PC-3 (cell line): ENCODE measurements at regions not wholly inside any gene's neighbourhood (a gene's known extent, or its start where the extent isn't known, plus 50 kb on each side); places are given as distances from the start of the nearest gene placed in this dataset.

ENCODE experiments used
- ATAC-seq: fragments of 200-7000 bp; cut with Tn5 transposase; 2 replicates; pipeline ENCODE4 v1.9.1; 2020; ENCODE audit warnings: mild to moderate bottlenecking, moderate library complexity
- BruUV-seq: library from RNA; stranded (reverse); fragments of 400-500 nt; replicated peaks from 2 replicates; lab custom pipeline; 2021; lab: Mats Ljungman, UMichigan
- CTCF ChIA-PET: fragments of 300-600 bp; sonication (Branson Sonifier 250); formaldehyde crosslinking; loops from one replicate; lab custom pipeline; 2022; ENCODE audit warnings: antibody characterized with exemption; lab: Charles Lee
- POLR2A ChIA-PET: fragments of 300-600 bp; sonication (Branson Sonifier 250); formaldehyde crosslinking; loops from one replicate; lab custom pipeline; 2022; ENCODE audit warnings: antibody characterized with exemption; ENCODE audit not compliant: unreplicated experiment; lab: Charles Lee
- DNase-seq: peaks from one replicate; pipeline ENCODE4 v3.0.0-alpha.2; 2015
- H2AFZ ChIP-seq: fragments of 300-600 bp; sonication (generic); 2 replicates; pipeline ENCODE4 v1.6.0; 2016; ENCODE audit warnings: antibody characterized with exemption, low read length
- H3F3A ChIP-seq: fragments of 300-600 bp; sonication (generic); one replicate; pipeline ENCODE4 v1.6.0; 2017; ENCODE audit warnings: antibody characterized with exemption, low read length, control low read depth, mild to moderate bottlenecking; ENCODE audit not compliant: unreplicated experiment
- H3K27ac ChIP-seq: fragments of 300-600 bp; sonication (generic); 2 replicates; pipeline ENCODE4 v1.5.1; 2016; ENCODE audit warnings: mild to moderate bottlenecking, low read length
- H3K27me3 ChIP-seq: fragments of 300-600 bp; sonication (generic); 2 replicates; pipeline ENCODE4 v1.6.1; 2016; ENCODE audit warnings: low read length, mixed read lengths
- H3K36me3 ChIP-seq: fragments of 300-600 bp; sonication (generic); 2 replicates; pipeline ENCODE4 v1.6.1; 2016; ENCODE audit warnings: low read depth, mixed run types, low read length, mixed read lengths
- H3K4me1 ChIP-seq: fragments of 300-600 bp; sonication (generic); 2 replicates; pipeline ENCODE4 v1.5.1; 2016; ENCODE audit warnings: low read length; ENCODE audit not compliant: insufficient read depth
- H3K4me2 ChIP-seq: fragments of 300-600 bp; sonication (generic); 2 replicates; pipeline ENCODE4 v1.6.0; 2016; ENCODE audit warnings: low read length
- H3K4me3 ChIP-seq: fragments of 300-600 bp; sonication (generic); 2 replicates; pipeline ENCODE4 v1.5.1; 2016; ENCODE audit warnings: mild to moderate bottlenecking, low read length, mixed read lengths
- H3K79me2 ChIP-seq: fragments of 300-600 bp; sonication (generic); 2 replicates; pipeline ENCODE4 v1.6.1; 2017; ENCODE audit warnings: low read length, mixed read lengths
- H3K9ac ChIP-seq: fragments of 300-600 bp; sonication (generic); 2 replicates; pipeline ENCODE4 v1.6.0; 2016; ENCODE audit warnings: mild to moderate bottlenecking, low read length
- H3K9me2 ChIP-seq: fragments of 300-600 bp; sonication (generic); replicated peaks from 2 replicates; pipeline ENCODE4 v1.6.1; 2016; ENCODE audit warnings: mixed run types, low read length, mixed read lengths
- H3K9me3 ChIP-seq: fragments of 300-600 bp; sonication (generic); 2 replicates; pipeline ENCODE4 v1.6.1; 2016; ENCODE audit warnings: low read length, mixed read lengths
- H4K20me1 ChIP-seq: fragments of 300-600 bp; sonication (generic); 2 replicates; pipeline ENCODE4 v1.6.1; 2016; ENCODE audit warnings: low read length, mixed read lengths
- EZH2 ChIP-seq: fragments of 300-600 bp; sonication (generic); IDR thresholded peaks from one replicate; pipeline ENCODE4 v1.6.1; 2017; ENCODE audit warnings: antibody characterized with exemption, mild to moderate bottlenecking, low read length; ENCODE audit not compliant: unreplicated experiment
- EZH2phosphoT487 ChIP-seq: fragments of 300-600 bp; sonication (generic); IDR thresholded peaks from 2 replicates; pipeline ENCODE4 v1.6.1; 2018; ENCODE audit warnings: mild to moderate bottlenecking, antibody characterized with exemption, low read length, borderline replicate concordance
- intact Hi-C: fragments of 100-400 bp; cut with micrococcal nuclease; formaldehyde crosslinking; loops from 2 replicates; pipeline ENCODE4 v1.9.0; 2023
- TF ChIP-seq, protein P1 (sequence below): fragments of 300-600 bp; sonication (generic); conservative IDR thresholded peaks from 2 replicates; pipeline ENCODE4 v1.5.1; 2017; ENCODE audit warnings: antibody characterized with exemption, low read depth, mild to moderate bottlenecking, low read length

DNA sequence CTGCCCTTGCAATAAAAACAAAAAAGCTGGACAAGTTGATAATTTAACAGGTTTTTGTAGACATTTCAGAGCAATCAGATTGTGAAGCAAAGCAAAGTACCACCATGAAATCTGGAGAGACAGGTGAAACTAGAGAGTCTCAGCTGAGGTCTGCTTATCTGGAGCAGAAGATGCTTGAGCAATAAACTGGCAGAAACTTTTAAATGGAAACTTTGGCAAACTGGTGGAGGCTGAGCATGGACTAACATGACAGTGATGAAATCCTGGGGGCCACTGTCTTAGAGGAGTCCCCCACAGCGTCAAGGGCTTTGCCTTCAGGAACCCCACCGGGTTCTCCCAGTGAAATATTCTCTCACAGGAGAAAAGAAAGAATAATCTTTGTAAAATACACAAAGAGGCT is 416.3 kb upstream of the B3GALT2 start:
- no peak overlapping the region for H3K4me3 ChIP-seq
- H2AFZ ChIP-seq: no peak overlapping the region
- ChIA-PET POLR2A (no interaction called here), CTCF (no interaction called here)
- no peaks in the 10 kb centered on the region for H3K36me3 ChIP-seq
- intact Hi-C loops: loop anchor here (10.0 kb wide), 1 partner anchor 418 kb away; the partner anchor contains the start of gene B3GALT2
- no peaks in the 10 kb centered on the region for H3K79me2 ChIP-seq
- H3K4me2 ChIP-seq: no peak overlapping the region
- H4K20me1 ChIP-seq: no peaks in the 10 kb centered on the region
- H3K27me3 ChIP-seq: no peaks in the 10 kb centered on the region
- no peak for TF ChIP-seq EZH2
- TF ChIP-seq, protein P1, sequence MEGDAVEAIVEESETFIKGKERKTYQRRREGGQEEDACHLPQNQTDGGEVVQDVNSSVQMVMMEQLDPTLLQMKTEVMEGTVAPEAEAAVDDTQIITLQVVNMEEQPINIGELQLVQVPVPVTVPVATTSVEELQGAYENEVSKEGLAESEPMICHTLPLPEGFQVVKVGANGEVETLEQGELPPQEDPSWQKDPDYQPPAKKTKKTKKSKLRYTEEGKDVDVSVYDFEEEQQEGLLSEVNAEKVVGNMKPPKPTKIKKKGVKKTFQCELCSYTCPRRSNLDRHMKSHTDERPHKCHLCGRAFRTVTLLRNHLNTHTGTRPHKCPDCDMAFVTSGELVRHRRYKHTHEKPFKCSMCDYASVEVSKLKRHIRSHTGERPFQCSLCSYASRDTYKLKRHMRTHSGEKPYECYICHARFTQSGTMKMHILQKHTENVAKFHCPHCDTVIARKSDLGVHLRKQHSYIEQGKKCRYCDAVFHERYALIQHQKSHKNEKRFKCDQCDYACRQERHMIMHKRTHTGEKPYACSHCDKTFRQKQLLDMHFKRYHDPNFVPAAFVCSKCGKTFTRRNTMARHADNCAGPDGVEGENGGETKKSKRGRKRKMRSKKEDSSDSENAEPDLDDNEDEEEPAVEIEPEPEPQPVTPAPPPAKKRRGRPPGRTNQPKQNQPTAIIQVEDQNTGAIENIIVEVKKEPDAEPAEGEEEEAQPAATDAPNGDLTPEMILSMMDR: no peak
- no peak for TF ChIP-seq EZH2phosphoT487
- ATAC-seq: no peak
- H3K27ac ChIP-seq: no peak overlapping the region
- H3K9ac ChIP-seq: no peak overlapping the region
- no peak for DNase-seq
- H3K4me1 ChIP-seq: no peaks in the 10 kb centered on the region
- BruUV-seq: no TSS peak
- H3K9me2 ChIP-seq: no peaks in the 10 kb centered on the region
- H3K9me3 ChIP-seq: no peaks in the 10 kb centered on the region
- H3F3A ChIP-seq: no peaks in the 10 kb centered on the region

DNA sequence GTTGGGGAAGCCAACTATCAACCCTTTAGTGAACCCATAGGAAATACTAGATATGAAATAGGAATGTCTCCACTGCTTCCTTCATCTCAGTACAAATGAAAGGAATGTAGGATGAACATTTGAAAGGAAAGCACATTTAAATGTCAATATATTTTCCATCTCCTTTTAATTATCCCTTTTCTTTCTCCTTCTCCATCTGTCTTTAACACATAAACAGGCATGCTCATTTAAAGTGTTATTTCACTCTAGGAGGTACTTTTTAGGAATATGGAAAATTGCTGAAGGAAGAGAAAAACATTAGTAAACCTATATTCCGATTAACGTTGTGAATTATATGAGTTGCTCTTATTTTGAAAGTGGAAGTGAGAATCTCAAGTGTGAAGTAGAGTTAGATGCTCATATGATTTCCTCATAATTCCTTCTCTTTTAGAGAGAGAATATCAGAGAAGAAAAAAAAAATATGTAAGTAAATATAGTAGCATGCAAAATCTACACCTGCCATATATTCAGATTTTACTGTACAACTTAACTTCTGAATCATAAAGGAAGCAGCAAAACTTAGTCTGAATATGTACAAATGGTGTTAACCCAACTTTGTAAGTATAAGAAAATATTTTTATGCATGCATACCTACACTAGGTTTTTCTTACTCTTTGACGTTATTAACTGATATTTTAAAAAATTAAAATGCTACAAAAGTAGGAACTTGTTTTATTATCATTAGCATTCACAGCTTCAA is 406.9 kb upstream of the B3GALT2 start:
- ATAC-seq: no peak
- H3K79me2 ChIP-seq: no peaks in the 10 kb centered on the region
- no peak overlapping the region for H2AFZ ChIP-seq
- CTCF ChIA-PET: no interaction called here
- TF ChIP-seq EZH2phosphoT487 (no peak), EZH2 (no peak)
- TF ChIP-seq, protein P1: no peak
- POLR2A ChIA-PET: no interaction called here
- H3K4me1 ChIP-seq: no peaks in the 10 kb centered on the region
- no peak overlapping the region for H3K27ac ChIP-seq
- H4K20me1 ChIP-seq: no peaks in the 10 kb centered on the region
- no peaks in the 10 kb centered on the region for H3F3A ChIP-seq
- H3K27me3 ChIP-seq: no peaks in the 10 kb centered on the region
- H3K4me2 ChIP-seq: no peak overlapping the region
- intact Hi-C loops: no loop called here
- no peak for DNase-seq
- H3K9me2 ChIP-seq: no peaks in the 10 kb centered on the region
- BruUV-seq: no TSS peak
- no peaks in the 10 kb centered on the region for H3K36me3 ChIP-seq
- H3K9me3 ChIP-seq: no peaks in the 10 kb centered on the region
- no peak overlapping the region for H3K4me3 ChIP-seq
- H3K9ac ChIP-seq: no peak overlapping the region

DNA sequence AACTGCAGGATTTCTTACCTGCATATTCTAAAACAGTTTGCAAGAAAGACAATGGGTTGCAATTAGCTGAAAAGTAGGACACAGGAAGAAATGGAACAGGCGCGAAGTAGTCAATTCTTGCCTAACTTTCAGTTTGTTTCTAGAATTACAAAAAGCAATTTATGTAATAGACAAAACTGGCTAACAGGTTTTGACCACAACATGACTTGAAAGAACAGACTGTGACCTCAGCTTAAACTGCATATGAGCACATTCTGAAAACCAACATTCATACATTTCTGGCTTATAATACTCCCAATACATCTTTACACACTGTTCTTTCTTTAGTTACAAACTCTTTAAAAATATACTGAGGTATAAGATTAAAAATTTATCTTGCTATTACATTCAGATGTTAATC is 405.9 kb upstream of the B3GALT2 start:
- Histone ChIP-seq H3K4me1 (no peaks in the 10 kb centered on the region), H3K9ac (no peak overlapping the region), H2AFZ (no peak overlapping the region), H3K9me3 (no peaks in the 10 kb centered on the region), H4K20me1 (no peaks in the 10 kb centered on the region), H3K27me3 (no peaks in the 10 kb centered on the region), H3K27ac (no peak overlapping the region), H3K4me2 (no peak overlapping the region), H3K9me2 (no peaks in the 10 kb centered on the region), H3K4me3 (no peak overlapping the region), H3K79me2 (no peaks in the 10 kb centered on the region), H3F3A (no peaks in the 10 kb centered on the region), H3K36me3 (no peaks in the 10 kb centered on the region)
- ATAC-seq (no peak), DNase-seq (no peak)
- POLR2A ChIA-PET: no interaction called here
- TF ChIP-seq EZH2phosphoT487 (no peak), EZH2 (no peak)
- TF ChIP-seq, protein P1: no peak
- intact Hi-C loops: no loop called here
- CTCF ChIA-PET: no interaction called here
- no TSS peak for BruUV-seq
